AG04449 (cell line): ENCODE measurements at regions not wholly inside any gene's neighbourhood (a gene's known extent, or its start where the extent isn't known, plus 50 kb on each side); places are given as distances from the start of the nearest gene placed in this dataset.
A peak's percentile ranks its signal among the peaks of the same experiment; 100 is the strongest.

Experiments
- CTCF ChIA-PET: fragments of 350-600 bp; formaldehyde crosslinking; extraction: SDS; loops from one replicate; lab custom pipeline; 2021; ENCODE audit warnings: antibody characterized with exemption; lab: Yijun Ruan, JAX
- POLR2A ChIA-PET: fragments of 400-600, 350-600 bp; formaldehyde crosslinking; extraction: SDS; loops from one replicate; lab custom pipeline; 2020; ENCODE audit warnings: antibody characterized with exemption, inconsistent platforms; lab: Yijun Ruan, JAX
- DNase-seq: peaks from one replicate; pipeline ENCODE4 v3.0.0-alpha.2; 2010; ENCODE audit warnings: low read depth, low spot score
- H3K4me3 ChIP-seq: 2 replicates; pipeline ENCODE4 v1.5.1; 2011; ENCODE audit warnings: low read depth, mild to moderate bottlenecking, control low read depth, low read length
- TF ChIP-seq, protein P1 (sequence below): IDR thresholded peaks from one replicate; pipeline ENCODE4 v1.5.1; 2011; ENCODE audit warnings: mild to moderate bottlenecking, moderate library complexity, low read length, control low read depth, inconsistent platforms; ENCODE audit not compliant: insufficient read depth; ENCODE audit errors: missing control alignments

DNA sequence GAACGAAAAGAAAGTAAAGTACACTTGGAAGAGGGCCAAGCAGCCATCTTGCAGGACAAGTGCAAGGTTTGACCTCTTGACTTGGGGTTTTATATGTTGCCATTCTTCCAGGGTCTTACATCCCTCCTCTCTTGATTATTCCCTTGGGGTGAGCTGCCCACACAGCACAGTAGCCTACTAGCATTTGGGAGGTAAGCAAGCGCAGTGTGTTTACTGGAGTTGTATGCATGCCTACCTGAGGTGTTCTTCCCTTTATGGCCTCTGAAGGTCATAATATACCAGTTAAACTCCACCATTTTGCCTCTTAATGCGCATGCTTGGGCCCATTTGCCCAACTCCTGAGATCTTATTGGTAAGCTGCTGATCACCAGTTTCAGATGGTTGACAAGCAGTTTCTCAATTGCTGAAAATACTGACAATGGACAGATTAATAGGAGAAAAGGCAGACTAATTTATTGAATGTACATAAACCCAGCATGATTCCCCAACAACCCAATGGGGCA, 173.8 kb upstream of the SLC30A5 start:
- H3K4me3 ChIP-seq, result no peak overlapping the region
- DNase-seq, result no peak
- ChIA-PET CTCF (no interaction called here), POLR2A (no interaction called here)
- TF ChIP-seq, protein P1, sequence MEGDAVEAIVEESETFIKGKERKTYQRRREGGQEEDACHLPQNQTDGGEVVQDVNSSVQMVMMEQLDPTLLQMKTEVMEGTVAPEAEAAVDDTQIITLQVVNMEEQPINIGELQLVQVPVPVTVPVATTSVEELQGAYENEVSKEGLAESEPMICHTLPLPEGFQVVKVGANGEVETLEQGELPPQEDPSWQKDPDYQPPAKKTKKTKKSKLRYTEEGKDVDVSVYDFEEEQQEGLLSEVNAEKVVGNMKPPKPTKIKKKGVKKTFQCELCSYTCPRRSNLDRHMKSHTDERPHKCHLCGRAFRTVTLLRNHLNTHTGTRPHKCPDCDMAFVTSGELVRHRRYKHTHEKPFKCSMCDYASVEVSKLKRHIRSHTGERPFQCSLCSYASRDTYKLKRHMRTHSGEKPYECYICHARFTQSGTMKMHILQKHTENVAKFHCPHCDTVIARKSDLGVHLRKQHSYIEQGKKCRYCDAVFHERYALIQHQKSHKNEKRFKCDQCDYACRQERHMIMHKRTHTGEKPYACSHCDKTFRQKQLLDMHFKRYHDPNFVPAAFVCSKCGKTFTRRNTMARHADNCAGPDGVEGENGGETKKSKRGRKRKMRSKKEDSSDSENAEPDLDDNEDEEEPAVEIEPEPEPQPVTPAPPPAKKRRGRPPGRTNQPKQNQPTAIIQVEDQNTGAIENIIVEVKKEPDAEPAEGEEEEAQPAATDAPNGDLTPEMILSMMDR, result no peak

- TF ChIP-seq, protein P1, result no peak
- DNase-seq, result no peak
- H3K4me3 ChIP-seq, result no peak overlapping the region
- ChIA-PET CTCF (no interaction called here), POLR2A (no interaction called here)
Observed at GRCh38 chr5:68920888-68921287, 172.9 kb upstream of the SLC30A5 start.

DNA sequence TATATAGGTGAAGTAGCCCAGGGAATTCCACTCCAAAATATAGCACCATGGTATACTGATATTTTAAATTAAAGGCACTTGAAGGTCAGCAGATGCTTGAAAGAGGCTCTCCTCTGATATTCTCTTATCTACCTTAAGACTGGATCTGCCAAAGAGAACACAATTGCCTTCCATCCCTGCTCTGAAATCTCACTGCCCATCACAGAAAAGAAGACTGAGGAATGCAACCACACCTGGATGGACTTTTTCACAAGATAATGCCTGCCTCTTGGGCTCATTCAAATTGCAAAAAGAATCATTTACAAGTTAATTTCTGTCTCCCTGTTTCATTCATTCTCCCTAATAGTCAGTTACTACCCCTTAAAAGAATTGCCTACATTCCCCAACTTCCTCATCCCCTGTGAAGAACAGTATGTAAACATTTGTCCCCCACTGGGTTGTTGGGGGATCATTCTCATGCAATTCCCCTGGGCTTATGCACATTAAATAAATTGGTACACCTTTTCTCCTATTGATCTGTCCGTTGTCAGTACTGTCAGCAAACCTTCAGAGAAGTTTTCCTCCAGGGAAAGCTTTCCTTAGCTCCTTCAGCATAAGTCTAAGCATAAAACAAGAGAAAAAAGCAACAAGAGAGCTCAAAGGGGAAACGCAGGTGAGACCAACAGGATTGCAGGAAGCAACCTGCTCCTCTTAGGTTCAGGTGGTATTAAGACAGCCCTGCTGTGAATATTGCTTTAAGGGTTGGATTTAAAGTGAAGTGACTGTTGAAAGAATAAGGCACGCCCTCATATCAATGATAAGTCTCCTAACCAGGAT, 171.4 kb upstream of the SLC30A5 start:
- no peak overlapping the region for H3K4me3 ChIP-seq
- POLR2A ChIA-PET, result no interaction called here
- CTCF ChIA-PET, result no interaction called here
- TF ChIP-seq, protein P1, result no peak
- DNase-seq, result no peak

DNA sequence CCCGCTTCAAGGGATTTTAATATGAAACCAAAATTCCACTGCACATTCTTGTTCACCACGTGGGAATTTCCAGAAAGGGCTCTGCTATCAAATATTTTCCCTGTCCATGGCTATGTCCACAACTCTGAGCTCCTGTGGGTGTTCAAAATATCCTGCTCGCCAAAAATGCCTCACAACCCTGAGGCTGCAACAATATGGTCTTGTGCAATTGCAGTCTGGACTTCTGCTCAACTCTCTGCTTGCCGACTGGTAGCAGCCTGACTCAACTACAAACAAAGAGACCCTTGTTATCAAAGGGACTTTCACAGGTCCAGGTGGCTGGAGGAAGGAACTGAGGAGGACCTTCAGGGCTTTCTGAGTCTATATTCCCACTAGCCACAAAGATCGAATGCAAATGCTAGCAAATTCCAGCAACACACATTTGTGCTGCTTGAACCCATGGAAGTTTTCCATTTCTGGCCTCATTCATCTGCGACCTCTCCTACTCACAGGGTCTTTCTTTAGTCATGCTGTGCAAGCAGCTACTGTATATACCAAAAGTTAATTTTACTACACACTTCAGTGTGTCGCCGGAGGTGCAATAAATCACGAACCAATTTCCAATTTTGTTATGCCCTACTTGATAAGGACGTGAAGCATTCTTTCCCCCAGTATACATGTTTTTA, 169.2 kb upstream of the SLC30A5 start:
- TF ChIP-seq, protein P1, result no peak
- CTCF ChIA-PET, result no interaction called here
- POLR2A ChIA-PET, result no interaction called here
- peak; percentile 55 for DNase-seq
- H3K4me3 ChIP-seq, result no peak overlapping the region

DNA sequence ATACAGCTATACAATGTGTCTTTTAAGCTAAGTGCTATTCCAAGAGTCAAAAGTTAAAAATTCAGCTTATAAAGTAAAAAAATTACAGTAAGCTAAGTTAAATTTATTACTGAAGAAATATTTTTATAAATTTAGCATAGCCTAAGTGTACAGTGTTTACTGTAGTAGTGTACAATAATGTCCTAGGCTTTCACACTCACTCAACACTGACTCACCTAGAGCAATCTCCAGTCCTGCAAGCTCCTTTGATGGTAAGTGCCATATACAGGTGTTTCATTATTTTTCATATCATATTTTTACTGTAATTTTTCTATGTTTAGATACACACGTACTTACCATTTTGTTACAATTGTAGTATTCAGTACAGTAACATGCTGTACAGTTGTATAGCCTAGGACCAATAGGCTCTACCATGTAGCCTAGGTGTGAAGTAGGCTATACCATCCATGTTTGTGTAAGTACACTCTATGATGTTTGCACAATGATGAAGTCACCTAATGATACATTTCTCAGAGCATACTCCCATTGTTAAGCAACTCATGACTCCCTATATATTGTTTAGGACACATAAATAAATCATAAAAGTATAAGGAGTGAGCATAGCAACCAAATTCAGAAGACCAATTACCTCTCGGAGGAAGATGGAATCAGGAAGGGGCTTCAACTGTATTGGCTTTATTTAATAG, 165.1 kb upstream of the SLC30A5 start:
- CTCF ChIA-PET, result interaction anchor here (0.7 to 1.4 kb wide), 2 partner anchors 34 to 642 kb away, joined by 4 to 5 read pairs; no protein-coding TSS in a partner anchor
- DNase-seq, result no peak
- POLR2A ChIA-PET, result no interaction called here
- no peak overlapping the region for H3K4me3 ChIP-seq
- TF ChIP-seq, protein P1, result no peak

GRCh38 chr5:68930139-68930538, 163.7 kb upstream of the SLC30A5 start:
- no peak overlapping the region for H3K4me3 ChIP-seq
- ChIA-PET CTCF (no interaction called here), POLR2A (no interaction called here)
- no peak for DNase-seq
- TF ChIP-seq, protein P1, result no peak
